ENCODE measurements at regions not wholly inside any gene's neighbourhood (a gene's known extent, or its start where the extent isn't known, plus 50 kb on each side); places are given as distances from the start of the nearest gene placed in this dataset.
"Not testable (repeated sequence)": the region's sequence is repeated elsewhere in the genome, so short reads cannot be mapped to it uniquely, and the experiment has no call there.

DNA sequence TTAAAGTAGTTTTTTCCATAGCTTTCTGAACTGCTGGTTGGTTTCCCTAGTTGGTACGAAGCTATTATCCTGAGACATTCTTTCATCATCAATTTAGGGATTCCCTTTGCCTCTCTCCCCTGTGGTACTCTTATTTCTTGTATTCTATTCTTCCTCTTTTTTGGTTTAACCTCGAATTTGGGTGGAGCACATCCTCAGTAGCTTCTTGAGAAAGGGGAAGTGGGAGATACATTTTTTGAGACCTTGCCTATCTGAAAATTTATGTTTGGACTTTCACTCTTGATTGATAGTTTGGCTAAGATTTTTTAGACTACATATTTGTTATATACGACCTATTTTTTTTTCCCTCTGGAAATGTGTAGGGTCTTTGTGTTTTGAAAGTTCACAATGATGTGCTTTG, 121.7 kb upstream of the ZBED5 start:
- H3K4me3 ChIP-seq, result no peak overlapping the region
- intact Hi-C loops (cut with DNase I), result no loop called here
- H3K36me3 ChIP-seq, result no peaks in the 10 kb centered on the region
- H3K9me3 ChIP-seq, result no peaks in the 10 kb centered on the region
- no peaks in the 10 kb centered on the region for H3K27me3 ChIP-seq
- no peak for DNase-seq (ENCODE audit: low spot score in 2 of 2)
- TF ChIP-seq, protein P1, sequence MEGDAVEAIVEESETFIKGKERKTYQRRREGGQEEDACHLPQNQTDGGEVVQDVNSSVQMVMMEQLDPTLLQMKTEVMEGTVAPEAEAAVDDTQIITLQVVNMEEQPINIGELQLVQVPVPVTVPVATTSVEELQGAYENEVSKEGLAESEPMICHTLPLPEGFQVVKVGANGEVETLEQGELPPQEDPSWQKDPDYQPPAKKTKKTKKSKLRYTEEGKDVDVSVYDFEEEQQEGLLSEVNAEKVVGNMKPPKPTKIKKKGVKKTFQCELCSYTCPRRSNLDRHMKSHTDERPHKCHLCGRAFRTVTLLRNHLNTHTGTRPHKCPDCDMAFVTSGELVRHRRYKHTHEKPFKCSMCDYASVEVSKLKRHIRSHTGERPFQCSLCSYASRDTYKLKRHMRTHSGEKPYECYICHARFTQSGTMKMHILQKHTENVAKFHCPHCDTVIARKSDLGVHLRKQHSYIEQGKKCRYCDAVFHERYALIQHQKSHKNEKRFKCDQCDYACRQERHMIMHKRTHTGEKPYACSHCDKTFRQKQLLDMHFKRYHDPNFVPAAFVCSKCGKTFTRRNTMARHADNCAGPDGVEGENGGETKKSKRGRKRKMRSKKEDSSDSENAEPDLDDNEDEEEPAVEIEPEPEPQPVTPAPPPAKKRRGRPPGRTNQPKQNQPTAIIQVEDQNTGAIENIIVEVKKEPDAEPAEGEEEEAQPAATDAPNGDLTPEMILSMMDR (IDR thresholded peaks at IDR 0.05), result no peak
- H3K27ac ChIP-seq, result no peak overlapping the region
- no peaks in the 10 kb centered on the region for H3K4me1 ChIP-seq

DNA sequence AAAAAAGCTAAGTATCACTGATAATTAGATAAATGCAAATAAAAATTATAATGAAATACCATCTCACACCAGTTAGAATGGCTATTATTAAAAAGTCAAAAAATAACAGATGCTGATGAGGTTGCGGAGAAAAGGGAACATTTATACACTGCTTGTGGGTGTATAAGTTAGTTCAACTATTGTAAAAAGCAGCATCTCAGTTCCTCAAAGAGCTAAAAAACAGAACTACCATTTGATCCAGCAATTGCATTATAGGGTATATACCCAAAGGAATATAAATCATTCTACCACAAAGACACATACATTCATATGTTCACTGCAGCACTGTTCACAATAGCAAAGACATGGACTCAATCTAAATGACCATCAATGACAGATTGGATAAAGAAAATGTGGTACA, 120.3 kb upstream of the ZBED5 start:
- H3K27me3 ChIP-seq, result no peaks in the 10 kb centered on the region
- intact Hi-C loops (cut with DNase I), result no loop called here
- TF ChIP-seq, protein P1 (IDR thresholded peaks at IDR 0.05), result no peak

DNA sequence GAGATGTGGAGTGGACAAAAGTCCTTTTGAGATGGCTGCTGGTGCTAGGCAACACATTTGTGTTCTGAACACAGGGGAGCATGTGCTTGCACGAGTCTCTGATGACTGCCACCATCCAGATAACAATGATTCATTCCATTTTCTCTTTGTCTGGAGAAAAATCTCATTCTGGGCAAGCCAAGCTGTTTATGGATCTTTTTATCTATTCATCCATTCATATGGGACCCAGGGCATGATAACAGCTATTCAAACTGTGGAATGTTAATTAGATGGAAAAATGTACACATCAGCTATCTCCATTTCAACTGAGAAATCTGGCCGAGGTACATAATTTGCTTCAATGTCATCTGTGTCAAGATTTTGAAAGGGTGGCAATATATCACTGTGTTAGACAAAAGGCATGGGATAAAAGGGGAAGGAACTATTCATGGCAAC, 117.5 kb upstream of the ZBED5 start:
- Histone ChIP-seq H3K27me3 (no peaks in the 10 kb centered on the region), H3K4me3 (no peak overlapping the region), H3K36me3 (no peaks in the 10 kb centered on the region), H3K4me1 (no peaks in the 10 kb centered on the region), H3K27ac (no peak overlapping the region), H3K9me3 (no peaks in the 10 kb centered on the region)
- TF ChIP-seq, protein P1 (IDR thresholded peaks at IDR 0.05), result no peak
- intact Hi-C loops (cut with DNase I), result no loop called here
- DNase-seq (ENCODE audit: low spot score in 2 of 2), result no peak

More for the DNA sequence above, 120.3 kb upstream of the ZBED5 start:
- H3K27ac ChIP-seq, result no peak overlapping the region
- no peaks in the 10 kb centered on the region for H3K9me3 ChIP-seq
- no peaks in the 10 kb centered on the region for H3K36me3 ChIP-seq
- H3K4me3 ChIP-seq, result no peak overlapping the region
- DNase-seq (ENCODE audit: low spot score in 2 of 2), result no peak
- H3K4me1 ChIP-seq, result no peaks in the 10 kb centered on the region

DNA sequence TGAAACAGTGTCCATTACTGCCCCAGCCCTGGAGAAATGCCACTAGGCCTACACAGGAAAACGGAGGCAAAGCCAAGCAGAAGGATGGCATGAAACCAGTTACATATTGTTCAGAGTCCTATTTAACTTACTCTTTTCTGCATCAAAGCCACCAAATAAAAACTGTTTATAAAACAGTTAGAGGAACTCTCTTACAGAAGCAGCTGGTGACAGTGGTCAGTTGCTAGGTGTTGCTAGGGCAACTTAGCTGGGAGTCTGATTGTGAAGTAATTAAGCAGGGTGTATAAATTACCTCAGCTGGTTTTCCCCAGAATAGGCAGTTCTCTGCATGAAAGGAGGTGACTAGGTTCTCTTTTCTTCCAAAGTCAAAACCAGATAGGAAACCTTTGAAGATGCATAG, 115.6 kb upstream of the ZBED5 start:
- intact Hi-C loops (cut with DNase I), result no loop called here

DNA sequence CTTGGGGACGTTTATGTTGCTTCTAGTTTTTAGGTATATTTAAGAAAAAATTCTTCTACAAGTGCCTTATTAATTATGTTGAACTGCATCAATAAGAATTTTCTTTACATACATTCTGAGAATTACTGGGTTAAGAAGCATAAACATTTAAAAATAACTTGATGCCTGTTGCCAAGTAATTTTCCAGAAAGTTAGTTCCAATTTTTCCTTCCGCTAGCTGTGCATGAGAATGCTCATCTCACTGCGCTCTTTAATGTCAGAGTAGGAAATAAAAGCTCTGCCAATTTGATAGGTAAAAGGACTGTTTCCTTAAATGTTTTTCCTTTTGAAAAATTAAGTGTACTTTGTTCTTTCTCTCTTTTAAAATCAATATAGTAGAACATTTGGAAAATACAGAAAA, 113.1 kb upstream of the ZBED5 start:
- Histone ChIP-seq H3K27me3 (no peaks in the 10 kb centered on the region), H3K27ac (no peak overlapping the region), H3K9me3 (no peaks in the 10 kb centered on the region), H3K36me3 (no peaks in the 10 kb centered on the region), H3K4me3 (no peak overlapping the region), H3K4me1 (no peaks in the 10 kb centered on the region)
- TF ChIP-seq, protein P1 (IDR thresholded peaks at IDR 0.05), result no peak
- no peak for DNase-seq (ENCODE audit: low spot score in 2 of 2)
- intact Hi-C loops (cut with DNase I), result no loop called here

More for the DNA sequence above, 115.6 kb upstream of the ZBED5 start:
- H3K9me3 ChIP-seq, result no peaks in the 10 kb centered on the region
- no peak overlapping the region for H3K4me3 ChIP-seq
- no peak overlapping the region for H3K27ac ChIP-seq
- DNase-seq (ENCODE audit: low spot score in 2 of 2), result no peak
- no peaks in the 10 kb centered on the region for H3K4me1 ChIP-seq
- no peaks in the 10 kb centered on the region for H3K27me3 ChIP-seq
- TF ChIP-seq, protein P1 (IDR thresholded peaks at IDR 0.05), result no peak
- no peaks in the 10 kb centered on the region for H3K36me3 ChIP-seq

DNA sequence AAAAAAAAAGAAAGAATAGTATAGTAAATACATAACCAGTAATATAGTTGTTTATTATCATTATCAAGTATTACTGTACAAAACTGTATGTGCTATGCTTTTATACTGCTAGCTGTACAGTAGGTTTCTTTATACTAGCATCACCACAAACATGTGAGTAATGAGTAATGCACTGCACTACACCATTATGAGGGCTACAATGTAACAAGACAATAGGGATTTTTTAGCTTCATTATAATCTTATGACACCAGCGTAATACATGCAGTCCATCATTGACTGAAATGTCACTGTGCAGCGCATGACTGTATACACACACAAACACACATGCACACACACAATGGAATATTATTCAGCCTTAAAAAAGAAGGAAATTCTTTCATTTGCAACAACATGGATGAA, 111.5 kb upstream of the ZBED5 start:
- intact Hi-C loops (cut with DNase I), result no loop called here
- no peaks in the 10 kb centered on the region for H3K4me1 ChIP-seq
- H3K4me3 ChIP-seq, result no peak overlapping the region
- H3K27me3 ChIP-seq, result no peaks in the 10 kb centered on the region
- TF ChIP-seq, protein P1 (IDR thresholded peaks at IDR 0.05), result no peak
- no peak overlapping the region for H3K27ac ChIP-seq
- H3K9me3 ChIP-seq, result peaks cover 0 to 4% of the 10 kb centered on the region in 2 donors
- no peak for DNase-seq (ENCODE audit: low spot score in 2 of 2)
- no peaks in the 10 kb centered on the region for H3K36me3 ChIP-seq

DNA sequence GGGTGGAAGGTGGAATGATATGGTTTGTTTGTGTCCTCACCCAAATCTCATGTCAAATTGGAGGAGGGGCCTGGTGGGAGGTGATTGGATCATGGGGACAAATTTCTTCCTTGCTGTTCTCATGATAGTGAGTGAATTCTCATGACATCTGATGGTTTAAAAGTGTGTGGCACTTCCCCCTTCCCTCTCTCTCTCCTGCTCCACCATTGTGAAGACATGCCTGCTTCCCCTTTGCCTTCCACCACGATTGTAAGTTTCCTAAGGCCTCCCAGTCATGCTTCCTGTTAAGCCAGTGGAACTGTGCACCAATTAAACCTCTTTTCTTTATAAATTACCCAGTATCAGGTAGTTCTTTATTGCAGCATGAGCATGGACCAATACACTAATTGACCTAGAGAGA, 99.0 kb upstream of the ZBED5 start:
- H3K9me3 ChIP-seq; DNase-seq (ENCODE audit: low spot score in 2 of 2); H3K4me3 ChIP-seq; H3K36me3 ChIP-seq; intact Hi-C loops (cut with DNase I); H3K4me1 ChIP-seq; H3K27me3 ChIP-seq; H3K27ac ChIP-seq: not testable (repeated sequence)
